ENCODE measurements at regions not wholly inside any gene's neighbourhood (a gene's known extent, or its start where the extent isn't known, plus 50 kb on each side); places are given as distances from the start of the nearest gene placed in this dataset.
A peak's percentile ranks its signal among the peaks of the same experiment; 100 is the strongest.

DNA sequence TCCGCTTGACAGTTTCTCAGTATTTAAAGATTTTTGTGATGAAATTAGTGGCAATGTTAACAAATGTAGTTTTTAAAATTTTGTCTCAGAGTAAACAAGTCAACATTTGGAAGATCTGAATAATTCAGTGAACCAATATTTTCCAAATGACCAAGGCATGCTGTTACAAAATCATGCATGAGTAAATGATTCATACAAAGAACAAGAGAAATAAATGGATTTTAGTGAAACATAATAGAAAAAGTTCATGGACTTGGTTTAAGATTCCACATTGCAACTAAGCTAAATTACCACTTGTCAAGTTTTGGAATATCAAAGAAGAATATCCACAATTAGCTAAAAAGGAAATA lies 125.7 kb upstream of the SNX19 start:
- POLR2A ChIA-PET, result no interaction called here
- Mint-ChIP-seq H3K27me3 (peaks cover 5 to 29% (median 18%) of the 10 kb centered on the region in 5 donors), H3K27ac (no peak overlapping the region), H3K4me3 (no peak overlapping the region), H3K9me3 (peaks cover 0 to 14% (median 0%) of the 10 kb centered on the region in 11 donors), H3K4me1 (no peaks in the 10 kb centered on the region), H3K36me3 (no peaks in the 10 kb centered on the region)
- intact Hi-C loops (cut with micrococcal nuclease), result no loop called here
- DNase-seq, result no peak
- H3K4me1 ChIP-seq (ENCODE audit: control insufficient read depth in 2 of 2, insufficient read depth in 2 of 2, low read length in 2 of 2), result no peaks in the 10 kb centered on the region
- no peak overlapping the region for H3K4me3 ChIP-seq (ENCODE audit: low read length)
- H3K36me3 ChIP-seq (ENCODE audit: control insufficient read depth in 2 of 3, insufficient read depth in 3 of 3, low read length in 3 of 3), result no peaks in the 10 kb centered on the region
- H3K27ac ChIP-seq (ENCODE audit: low read depth, low read length), result no peak overlapping the region
- CTCF ChIA-PET, result no interaction called here
- no peaks in the 10 kb centered on the region for H3K27me3 ChIP-seq (ENCODE audit: control insufficient read depth in 2 of 2, insufficient read depth in 2 of 2, low read length in 2 of 2)
- ATAC-seq, result no peak
- H3K9me3 ChIP-seq (ENCODE audit: control insufficient read depth in 2 of 3, low read length in 3 of 3), result no peaks in the 10 kb centered on the region

DNA sequence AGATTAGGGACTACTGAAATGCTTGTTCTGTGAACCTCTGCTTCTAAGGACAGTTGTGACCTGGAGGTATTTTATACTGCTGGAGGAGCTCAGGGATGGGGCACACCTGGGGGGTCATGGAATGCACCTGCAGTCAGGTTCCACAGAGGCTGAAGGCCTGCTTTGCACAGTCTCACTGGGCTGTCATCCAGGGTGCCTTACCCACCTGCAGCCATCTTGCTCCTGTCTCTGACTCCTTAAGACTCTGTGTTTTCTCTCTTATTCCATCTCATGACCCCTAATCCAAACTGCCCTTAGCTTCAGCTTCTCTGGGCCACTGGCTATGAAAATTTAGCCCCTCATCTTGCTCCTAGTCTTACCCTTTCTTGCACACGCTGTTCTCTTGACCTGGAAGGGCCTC lies 127.0 kb upstream of the SNX19 start:
- Mint-ChIP-seq H3K27me3 (peaks cover 5 to 23% (median 16%) of the 10 kb centered on the region in 5 donors), H3K4me1 (no peaks in the 10 kb centered on the region), H3K9me3 (peaks cover 0 to 13% (median 0%) of the 10 kb centered on the region in 11 donors), H3K27ac (no peak overlapping the region), H3K36me3 (no peaks in the 10 kb centered on the region), H3K4me3 (no peak overlapping the region)
- Histone ChIP-seq H3K4me3 (ENCODE audit: low read length) (no peak overlapping the region), H3K27me3 (ENCODE audit: control insufficient read depth in 2 of 2, insufficient read depth in 2 of 2, low read length in 2 of 2) (no peaks in the 10 kb centered on the region), H3K9me3 (ENCODE audit: control insufficient read depth in 2 of 3, low read length in 3 of 3) (no peaks in the 10 kb centered on the region), H3K4me1 (ENCODE audit: control insufficient read depth in 2 of 2, insufficient read depth in 2 of 2, low read length in 2 of 2) (no peaks in the 10 kb centered on the region), H3K36me3 (ENCODE audit: control insufficient read depth in 2 of 3, insufficient read depth in 3 of 3, low read length in 3 of 3) (no peaks in the 10 kb centered on the region), H3K27ac (ENCODE audit: low read depth, low read length) (no peak overlapping the region)
- DNase-seq (no peak), ATAC-seq (no peak)
- ChIA-PET POLR2A (no interaction called here), CTCF (no interaction called here)
- intact Hi-C loops (cut with micrococcal nuclease), result no loop called here

DNA sequence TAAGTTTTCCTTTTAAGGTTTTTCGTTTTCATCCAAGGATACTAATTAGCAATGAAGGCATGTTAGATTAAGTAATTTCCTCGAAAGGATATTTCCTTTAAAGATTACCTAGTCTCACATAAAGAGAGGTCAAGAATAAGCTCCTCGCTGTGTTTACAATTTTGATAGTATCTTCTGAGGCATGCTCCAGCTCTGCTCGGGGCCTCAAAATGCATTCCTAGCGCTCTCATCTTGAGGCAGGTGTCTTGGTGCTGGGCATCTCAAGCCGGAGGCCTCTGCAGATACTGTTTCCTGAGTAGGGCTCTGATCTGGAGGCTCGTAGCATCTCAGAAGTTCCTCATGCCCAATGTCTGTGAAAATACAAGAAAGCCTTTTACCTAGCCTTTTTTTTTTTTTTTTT lies 128.6 kb upstream of the SNX19 start:
- intact Hi-C loops (cut with micrococcal nuclease), result no loop called here
- DNase-seq (no peak), ATAC-seq (no peak)
- H3K27ac ChIP-seq (ENCODE audit: low read depth, low read length), result no peak overlapping the region
- no peak overlapping the region for H3K27ac Mint-ChIP-seq
- H3K27me3 ChIP-seq (ENCODE audit: control insufficient read depth in 2 of 2, insufficient read depth in 2 of 2, low read length in 2 of 2), result no peaks in the 10 kb centered on the region
- ChIA-PET POLR2A (no interaction called here), CTCF (no interaction called here)
- H3K4me3 ChIP-seq (ENCODE audit: low read length), result no peak overlapping the region
- no peaks in the 10 kb centered on the region for H3K4me1 Mint-ChIP-seq
- H3K36me3 ChIP-seq (ENCODE audit: control insufficient read depth in 2 of 3, insufficient read depth in 3 of 3, low read length in 3 of 3), result no peaks in the 10 kb centered on the region
- peaks cover 0 to 8% (median 2%) of the 10 kb centered on the region in 11 donors for H3K9me3 Mint-ChIP-seq
- H3K9me3 ChIP-seq (ENCODE audit: control insufficient read depth in 2 of 3, low read length in 3 of 3), result no peaks in the 10 kb centered on the region
- peaks cover 1 to 15% (median 11%) of the 10 kb centered on the region in 5 donors for H3K27me3 Mint-ChIP-seq
- no peaks in the 10 kb centered on the region for H3K36me3 Mint-ChIP-seq
- no peak overlapping the region for H3K4me3 Mint-ChIP-seq
- H3K4me1 ChIP-seq (ENCODE audit: control insufficient read depth in 2 of 2, insufficient read depth in 2 of 2, low read length in 2 of 2), result no peaks in the 10 kb centered on the region

DNA sequence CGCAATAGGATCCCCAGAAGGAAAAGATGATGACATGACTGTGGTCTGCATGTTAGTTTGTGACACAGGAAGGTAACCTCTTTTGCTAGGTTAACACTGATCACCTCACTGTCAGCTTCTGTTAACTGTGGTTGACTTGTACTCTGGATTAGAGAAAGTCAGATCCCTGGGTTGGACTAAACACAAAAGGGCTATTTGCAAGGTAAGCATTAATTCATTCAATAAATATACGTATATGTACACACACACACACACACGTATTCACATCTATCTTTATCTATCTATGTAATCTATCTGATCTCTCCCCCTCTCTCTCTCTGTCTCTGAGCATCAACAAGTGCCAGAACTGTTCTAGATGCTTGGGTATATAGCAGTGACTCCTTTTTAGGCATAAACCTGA lies 136.1 kb upstream of the SNX19 start:
- POLR2A ChIA-PET, result no interaction called here
- ATAC-seq (no peak), DNase-seq (no peak)
- H3K27me3 Mint-ChIP-seq, result peaks cover 0 to 25% (median 21%) of the 10 kb centered on the region in 5 donors
- intact Hi-C loops (cut with micrococcal nuclease), result no loop called here
- H3K27ac ChIP-seq (ENCODE audit: low read depth, low read length), result no peak overlapping the region
- no peaks in the 10 kb centered on the region for H3K27me3 ChIP-seq (ENCODE audit: control insufficient read depth in 2 of 2, insufficient read depth in 2 of 2, low read length in 2 of 2)
- peaks cover 0 to 5% (median 0%) of the 10 kb centered on the region in 11 donors for H3K9me3 Mint-ChIP-seq
- no peaks in the 10 kb centered on the region for H3K4me1 ChIP-seq (ENCODE audit: control insufficient read depth in 2 of 2, insufficient read depth in 2 of 2, low read length in 2 of 2)
- H3K4me1 Mint-ChIP-seq, result no peaks in the 10 kb centered on the region
- H3K36me3 Mint-ChIP-seq, result no peaks in the 10 kb centered on the region
- no peak overlapping the region for H3K27ac Mint-ChIP-seq
- H3K4me3 Mint-ChIP-seq, result no peak overlapping the region
- H3K36me3 ChIP-seq (ENCODE audit: control insufficient read depth in 2 of 3, insufficient read depth in 3 of 3, low read length in 3 of 3), result no peaks in the 10 kb centered on the region
- no peaks in the 10 kb centered on the region for H3K9me3 ChIP-seq (ENCODE audit: control insufficient read depth in 2 of 3, low read length in 3 of 3)
- CTCF ChIA-PET, result no interaction called here
- H3K4me3 ChIP-seq (ENCODE audit: low read length), result no peak overlapping the region

DNA sequence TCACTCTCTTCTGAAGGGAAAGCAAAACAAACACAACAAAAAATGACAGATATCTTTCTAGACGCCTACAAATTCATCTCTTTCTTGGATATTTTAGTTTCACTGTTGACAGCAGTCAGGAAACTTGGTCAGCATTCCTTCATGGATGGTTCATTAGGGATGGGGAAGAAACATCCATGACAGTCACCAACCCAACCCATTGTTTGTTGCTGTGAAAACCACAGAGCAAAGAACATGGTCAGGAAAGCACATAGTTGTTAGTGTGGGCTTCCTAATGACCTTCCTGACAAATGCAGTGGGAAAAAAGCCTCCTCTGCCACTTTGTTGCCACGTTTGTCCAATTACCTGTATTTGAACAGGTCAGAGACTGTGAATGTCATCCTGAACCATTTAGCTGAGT lies 139.8 kb upstream of the SNX19 start:
- intact Hi-C loops (cut with micrococcal nuclease), result no loop called here
- no peaks in the 10 kb centered on the region for H3K36me3 Mint-ChIP-seq
- Histone ChIP-seq H3K4me1 (ENCODE audit: control insufficient read depth in 2 of 2, insufficient read depth in 2 of 2, low read length in 2 of 2) (no peaks in the 10 kb centered on the region), H3K36me3 (ENCODE audit: control insufficient read depth in 2 of 3, insufficient read depth in 3 of 3, low read length in 3 of 3) (no peaks in the 10 kb centered on the region), H3K4me3 (ENCODE audit: low read length) (no peak overlapping the region), H3K27me3 (ENCODE audit: control insufficient read depth in 2 of 2, insufficient read depth in 2 of 2, low read length in 2 of 2) (no peaks in the 10 kb centered on the region), H3K27ac (ENCODE audit: low read depth, low read length) (no peak overlapping the region), H3K9me3 (ENCODE audit: control insufficient read depth in 2 of 3, low read length in 3 of 3) (no peaks in the 10 kb centered on the region)
- no peak for DNase-seq
- no peak overlapping the region for H3K27ac Mint-ChIP-seq
- H3K4me1 Mint-ChIP-seq, result no peaks in the 10 kb centered on the region
- no peak overlapping the region for H3K4me3 Mint-ChIP-seq
- peaks cover 0 to 22% (median 16%) of the 10 kb centered on the region in 5 donors for H3K27me3 Mint-ChIP-seq
- peaks cover 0 to 4% (median 0%) of the 10 kb centered on the region in 11 donors for H3K9me3 Mint-ChIP-seq
- CTCF ChIA-PET, result no interaction called here
- ATAC-seq, result no peak
- POLR2A ChIA-PET, result no interaction called here

DNA sequence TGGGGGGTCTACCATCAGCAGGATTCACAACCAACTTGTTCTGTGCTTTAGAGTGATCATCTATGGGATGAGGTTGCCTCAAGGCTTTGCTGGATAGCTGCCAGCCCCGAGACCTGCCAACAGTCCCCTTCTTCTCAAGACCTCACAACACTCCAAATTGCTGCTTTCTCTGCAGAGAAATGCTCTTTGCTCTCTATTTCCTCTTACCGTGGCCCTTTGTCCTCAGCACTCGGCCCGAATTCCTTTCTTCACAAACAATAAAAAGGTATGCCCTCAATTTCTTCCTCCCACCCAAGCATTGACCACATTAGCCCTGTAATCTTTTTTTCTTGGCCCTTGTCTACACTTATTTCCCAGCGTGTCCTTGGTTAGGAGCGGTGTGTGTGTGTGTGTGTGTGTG lies 147.4 kb upstream of the SNX19 start:
- Histone ChIP-seq H3K4me1 (ENCODE audit: control insufficient read depth in 2 of 2, insufficient read depth in 2 of 2, low read length in 2 of 2) (no peaks in the 10 kb centered on the region), H3K36me3 (ENCODE audit: control insufficient read depth in 2 of 3, insufficient read depth in 3 of 3, low read length in 3 of 3) (no peaks in the 10 kb centered on the region), H3K9me3 (ENCODE audit: control insufficient read depth in 2 of 3, low read length in 3 of 3) (no peaks in the 10 kb centered on the region), H3K4me3 (ENCODE audit: low read length) (no peak overlapping the region), H3K27me3 (ENCODE audit: control insufficient read depth in 2 of 2, insufficient read depth in 2 of 2, low read length in 2 of 2) (no peaks in the 10 kb centered on the region), H3K27ac (ENCODE audit: low read depth, low read length) (no peak overlapping the region)
- ChIA-PET POLR2A (no interaction called here), CTCF (no interaction called here)
- intact Hi-C loops (cut with micrococcal nuclease), result no loop called here
- peaks cover 0 to 10% (median 0%) of the 10 kb centered on the region in 7 donors for H3K4me1 Mint-ChIP-seq
- no peak for DNase-seq
- H3K4me3 Mint-ChIP-seq, result no peak overlapping the region
- no peaks in the 10 kb centered on the region for H3K36me3 Mint-ChIP-seq
- H3K27ac Mint-ChIP-seq, result no peak overlapping the region
- peaks cover 0 to 30% (median 15%) of the 10 kb centered on the region in 5 donors for H3K27me3 Mint-ChIP-seq
- peaks cover 0 to 9% (median 0%) of the 10 kb centered on the region in 11 donors for H3K9me3 Mint-ChIP-seq
- no peak for ATAC-seq

DNA sequence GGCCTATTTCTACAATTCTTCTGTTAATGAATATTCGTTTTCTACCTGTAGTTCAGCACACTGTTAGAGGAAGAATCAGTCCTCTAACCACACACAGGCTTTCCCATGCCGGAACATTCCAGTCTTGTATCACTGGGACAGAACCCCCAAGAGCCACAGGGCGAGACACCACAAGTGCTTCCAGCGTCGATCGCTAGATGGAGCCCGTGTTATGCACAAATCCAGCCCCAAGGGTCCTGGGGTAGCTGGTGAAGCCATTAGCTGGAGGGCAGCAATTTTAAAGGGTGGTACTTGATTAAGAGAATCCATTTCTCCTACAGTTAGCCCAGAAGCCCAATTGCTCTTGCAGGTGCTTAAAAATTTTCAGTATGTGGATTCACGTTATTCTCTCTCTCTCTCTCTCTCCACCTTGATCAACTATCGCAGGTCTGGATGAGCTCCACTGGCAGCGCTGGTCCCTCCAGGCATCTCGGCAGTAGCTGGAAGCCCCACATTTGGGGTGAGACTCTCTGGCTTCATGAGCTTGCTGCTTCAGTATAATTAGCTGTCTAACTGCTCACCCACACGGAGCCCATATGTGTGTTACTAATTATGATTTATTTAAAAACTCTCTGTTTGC lies 148.2 kb upstream of the SNX19 start:
- Mint-ChIP-seq H3K27ac (no peak overlapping the region), H3K36me3 (no peaks in the 10 kb centered on the region), H3K4me1 (peaks cover 0 to 10% (median 0%) of the 10 kb centered on the region in 7 donors), H3K27me3 (peaks cover 0 to 30% (median 15%) of the 10 kb centered on the region in 5 donors), H3K9me3 (peaks cover 0 to 5% (median 0%) of the 10 kb centered on the region in 11 donors), H3K4me3 (no peak overlapping the region)
- no peaks in the 10 kb centered on the region for H3K27me3 ChIP-seq (ENCODE audit: control insufficient read depth in 2 of 2, insufficient read depth in 2 of 2, low read length in 2 of 2)
- intact Hi-C loops (cut with micrococcal nuclease), result no loop called here
- no peak overlapping the region for H3K4me3 ChIP-seq (ENCODE audit: low read length)
- H3K36me3 ChIP-seq (ENCODE audit: control insufficient read depth in 2 of 3, insufficient read depth in 3 of 3, low read length in 3 of 3), result no peaks in the 10 kb centered on the region
- H3K4me1 ChIP-seq (ENCODE audit: control insufficient read depth in 2 of 2, insufficient read depth in 2 of 2, low read length in 2 of 2), result no peaks in the 10 kb centered on the region
- no peaks in the 10 kb centered on the region for H3K9me3 ChIP-seq (ENCODE audit: control insufficient read depth in 2 of 3, low read length in 3 of 3)
- ATAC-seq (no peak), DNase-seq (peak in 1 of 9 donors; percentile 27)
- CTCF ChIA-PET, result no interaction called here
- POLR2A ChIA-PET, result no interaction called here
- H3K27ac ChIP-seq (ENCODE audit: low read depth, low read length), result no peak overlapping the region

All from naive thymus-derived CD4-positive, alpha-beta T cell (primary cell).